H1 (cell line): ENCODE measurements at regions not wholly inside any gene's neighbourhood (a gene's known extent, or its start where the extent isn't known, plus 50 kb on each side); places are given as distances from the start of the nearest gene placed in this dataset.

Experiments used
- CTCF ChIA-PET: fragments of 300-600 bp; sonication (Branson Sonifier 250); formaldehyde crosslinking; loops from one replicate; lab custom pipeline; 2021; ENCODE audit not compliant: partially characterized antibody; lab: Charles Lee
- POLR2A ChIA-PET: fragments of 300-600 bp; sonication (Branson Sonifier 250); formaldehyde crosslinking; loops from one replicate; lab custom pipeline; 2021; ENCODE audit warnings: inconsistent platforms; ENCODE audit not compliant: partially characterized antibody; lab: Charles Lee
- DNase-seq, 2 experiments: peaks; one replicate each; pipeline versions ENCODE4 v3.0.0 to v3.0.0-alpha.2; 2010 to 2022; ENCODE audit warnings: low spot score in 2 of 2, low read depth in 1 of 2, mixed read lengths in 1 of 2
- FAIRE-seq: peaks from 2 replicates; lab custom pipeline; 2011; peaks lifted over from hg19 to GRCh38; lab: Jason Lieb, UNC
- H2AFZ ChIP-seq: 2 replicates; pipeline ENCODE4 v1.8.1; 2012; ENCODE audit warnings: low read length, inconsistent platforms
- H2AK5ac ChIP-seq: 2 replicates; pipeline ENCODE4 v1.6.1; 2013; ENCODE audit warnings: low read depth, low read length
- H2BK120ac ChIP-seq: replicated peaks from 2 replicates; pipeline ENCODE3; 2013; ENCODE audit warnings: low read depth, low read length, inconsistent platforms
- H2BK12ac ChIP-seq: 2 replicates; pipeline ENCODE4 v1.6.1; 2013; ENCODE audit warnings: low read depth, low read length
- H2BK15ac ChIP-seq: 2 replicates; pipeline ENCODE4 v1.6.1; 2013; ENCODE audit warnings: low read length
- H2BK20ac ChIP-seq: 2 replicates; pipeline ENCODE4 v1.6.1; 2013; ENCODE audit warnings: low read length
- H2BK5ac ChIP-seq: 2 replicates; pipeline ENCODE4 v1.6.1; 2013; ENCODE audit warnings: low read depth, low read length
- H3K14ac ChIP-seq: 2 replicates; pipeline ENCODE4 v1.6.1; 2013; ENCODE audit warnings: inconsistent platforms; ENCODE audit not compliant: insufficient read length
- H3K18ac ChIP-seq: 2 replicates; pipeline ENCODE4 v1.6.1; 2013; ENCODE audit warnings: low read length; ENCODE audit errors: extremely low read depth
- H3K23ac ChIP-seq: 2 replicates; pipeline ENCODE4 v1.6.1; 2013; ENCODE audit warnings: inconsistent platforms; ENCODE audit not compliant: insufficient read length
- H3K23me2 ChIP-seq: 2 replicates; pipeline ENCODE4 v1.6.1; 2013; ENCODE audit warnings: low read depth, low read length
- H3K27ac ChIP-seq: 2 replicates; pipeline ENCODE4 v1.6.1; 2011; ENCODE audit warnings: low read depth, low read length, inconsistent platforms
- H3K27me3 ChIP-seq, 4 experiments: replicated peaks in 1 of 4; 1 replicate in 1 of 4; 2 replicates in 3 of 4; pipeline versions ENCODE4 v1.6.1 to v1.8.1; 2011 to 2013; ENCODE audit warnings: low read length in 3 of 4, mild to moderate bottlenecking in 3 of 4, inconsistent platforms in 2 of 4, mixed read lengths in 2 of 4, moderate library complexity in 1 of 4; ENCODE audit not compliant: control insufficient read depth in 3 of 4, insufficient read depth in 3 of 4; ENCODE audit errors: extremely low read depth in 1 of 4
- H3K36me3 ChIP-seq, 4 experiments: 2 replicates each; pipeline versions ENCODE4 v1.6.1 to v1.8.1; 2011 to 2013; ENCODE audit warnings: mild to moderate bottlenecking in 4 of 4, low read length in 3 of 4, moderate library complexity in 2 of 4, control low read depth in 1 of 4, inconsistent platforms in 1 of 4; ENCODE audit not compliant: insufficient read depth in 4 of 4, control insufficient read depth in 2 of 4
- H3K4ac ChIP-seq: replicated peaks from 2 replicates; pipeline ENCODE3; 2013; ENCODE audit warnings: low read length, low read depth, mixed read lengths, inconsistent platforms; ENCODE audit not compliant: insufficient read length
- H3K4me1 ChIP-seq, 4 experiments: replicated peaks in 1 of 4; 1 replicate in 1 of 4; 2 replicates in 3 of 4; pipeline versions ENCODE4 v1.6.1 to v1.8.1; 2011 to 2013; ENCODE audit warnings: low read length in 3 of 4, inconsistent platforms in 2 of 4, mixed read lengths in 1 of 4; ENCODE audit not compliant: insufficient read depth in 4 of 4, control insufficient read depth in 3 of 4
- H3K4me2 ChIP-seq, 2 experiments: 2 replicates each; pipeline versions ENCODE4 v1.6.1 to v1.8.1; 2011 to 2013; ENCODE audit warnings: low read depth in 2 of 2, low read length in 2 of 2, control low read depth in 1 of 2, inconsistent platforms in 1 of 2, mild to moderate bottlenecking in 1 of 2; ENCODE audit not compliant: insufficient read depth in 1 of 2
- H3K4me3 ChIP-seq, 4 experiments: fragments of 200-600, 300-600 bp in 1 of 4; sonication (generic), shearing (Covaris generic), sonication (Bioruptor Twin) in 1 of 4; 2 replicates each; pipeline versions ENCODE4 v1.5.1 to v1.8.1; 2011 to 2016; ENCODE audit warnings: low read length in 4 of 4, low read depth in 3 of 4, control low read depth in 2 of 4, inconsistent platforms in 2 of 4, mild to moderate bottlenecking in 2 of 4, mixed read lengths in 1 of 4, moderate library complexity in 1 of 4; ENCODE audit not compliant: insufficient read depth in 2 of 4; ENCODE audit errors: extremely low read depth in 1 of 4
- H3K56ac ChIP-seq: replicated peaks from 2 replicates; pipeline ENCODE3; 2013; ENCODE audit warnings: low read depth, mild to moderate bottlenecking, mixed read lengths, low read length, inconsistent platforms; ENCODE audit not compliant: insufficient read length
- H3K79me1 ChIP-seq: 2 replicates; pipeline ENCODE4 v1.6.1; 2013; ENCODE audit warnings: low read depth, low read length, control low read depth
- H3K79me2 ChIP-seq, 2 experiments: 2 replicates each; pipeline versions ENCODE4 v1.6.1 to v1.8.1; 2012 to 2013; ENCODE audit warnings: low read length in 2 of 2, mild to moderate bottlenecking in 2 of 2, inconsistent platforms in 1 of 2; ENCODE audit not compliant: insufficient read depth in 2 of 2, control insufficient read depth in 1 of 2
- H3K9ac ChIP-seq, 4 experiments: replicated peaks in 1 of 4; 1 replicate in 1 of 4; 2 replicates in 3 of 4; pipeline versions ENCODE4 v1.6.1 to v1.8.1; 2011 to 2013; ENCODE audit warnings: low read depth in 3 of 4, low read length in 3 of 4, control low read depth in 2 of 4, mild to moderate bottlenecking in 2 of 4, moderate library complexity in 2 of 4, inconsistent platforms in 1 of 4; ENCODE audit errors: extremely low read depth in 1 of 4
- H3K9me3 ChIP-seq, 2 experiments: 2 replicates each; pipeline versions ENCODE4 v1.6.1 to v1.8.1; 2012 to 2013; ENCODE audit warnings: mild to moderate bottlenecking in 2 of 2, moderate library complexity in 2 of 2, control low read depth in 1 of 2, inconsistent platforms in 1 of 2, low read depth in 1 of 2, low read length in 1 of 2, mixed read lengths in 1 of 2; ENCODE audit not compliant: insufficient read depth in 2 of 2
- H4K20me1 ChIP-seq, 2 experiments: replicated peaks in 1 of 2; 2 replicates each; pipeline versions ENCODE3 to v1.8.1; 2011 to 2013; ENCODE audit warnings: inconsistent platforms in 2 of 2, low read length in 2 of 2, mild to moderate bottlenecking in 1 of 2; ENCODE audit not compliant: insufficient read depth in 2 of 2, control insufficient read depth in 1 of 2
- H4K5ac ChIP-seq: 2 replicates; pipeline ENCODE4 v1.6.1; 2013; ENCODE audit warnings: low read length, low read depth, mixed read lengths, inconsistent platforms; ENCODE audit not compliant: insufficient read length
- H4K8ac ChIP-seq: 2 replicates; pipeline ENCODE4 v1.8.0; 2013; ENCODE audit warnings: mild to moderate bottlenecking, moderate library complexity, low read length, inconsistent platforms; ENCODE audit not compliant: insufficient read depth; ENCODE audit errors: extremely low read depth
- H4K91ac ChIP-seq: replicated peaks from 2 replicates; pipeline ENCODE3; 2013; ENCODE audit warnings: low read length, mixed read lengths, inconsistent platforms; ENCODE audit not compliant: insufficient read length
- FOSL1 ChIP-seq: IDR thresholded peaks from 2 replicates; pipeline ENCODE4 v1.6.1; 2011; ENCODE audit warnings: mild to moderate bottlenecking, low read depth, low read length, moderate library complexity; ENCODE audit not compliant: insufficient read depth
- GTF2F1 ChIP-seq: IDR thresholded peaks from 2 replicates; pipeline ENCODE4 v1.6.1; 2012; ENCODE audit warnings: low read depth, low read length, improper control_type of control experiment, borderline replicate concordance
- MAFK ChIP-seq: IDR thresholded peaks from 2 replicates; pipeline ENCODE4 v1.6.1; 2012; ENCODE audit warnings: low read depth, mild to moderate bottlenecking, improper control_type of control experiment, low read length
- POLR2A ChIP-seq, 2 experiments: IDR thresholded peaks; 1 replicate in 1 of 2; 2 replicates in 1 of 2; pipeline ENCODE4 v1.6.1; 2011; ENCODE audit warnings: low read depth in 2 of 2, low read length in 2 of 2, mild to moderate bottlenecking in 2 of 2; ENCODE audit errors: control extremely low read depth in 1 of 2
- POLR2AphosphoS5 ChIP-seq: IDR thresholded peaks from 2 replicates; pipeline ENCODE4 v1.6.1; 2011; ENCODE audit warnings: low read depth, low read length
- RAD21 ChIP-seq, 2 experiments: IDR thresholded peaks in 1 of 2; conservative IDR thresholded peaks in 1 of 2; 2 replicates each; pipeline ENCODE4 v1.6.1; 2011; ENCODE audit warnings: low read depth in 2 of 2, low read length in 2 of 2, improper control_type of control experiment in 1 of 2, inconsistent platforms in 1 of 2, mild to moderate bottlenecking in 1 of 2, moderate library complexity in 1 of 2
- SIRT6 ChIP-seq: IDR thresholded peaks from one replicate; pipeline ENCODE4 v1.7.1; 2012; ENCODE audit warnings: low read length, inconsistent platforms
- WGBS, 2 experiments: shearing (Covaris generic) in 1 of 2; methylation state at CpG; one replicate each; pipeline versions ENCODE4 v1.1.6 to v1.1.7; 2013 to 2015; ENCODE audit warnings: low lambda C conversion rate in 2 of 2, mixed read lengths in 2 of 2, inconsistent platforms in 1 of 2, low coverage in 1 of 2, missing lambda C conversion rate in 1 of 2; ENCODE audit not compliant: insufficient replicate concordance in 2 of 2, insufficient coverage in 1 of 2, insufficient read length in 1 of 2; ENCODE audit errors: extremely low coverage in 1 of 2, missing lambda C conversion rate in 1 of 2; 5-methylcytosine and 5-hydroxymethylcytosine counted together
- TF ChIP-seq, protein P1 (sequence below), 3 experiments: IDR thresholded peaks; 1 replicate in 2 of 3; 2 replicates in 1 of 3; pipeline versions ENCODE4 v1.5.1 to v1.6.1; 2011; ENCODE audit warnings: low read length in 3 of 3, mild to moderate bottlenecking in 3 of 3, inconsistent platforms in 2 of 3, low read depth in 1 of 3, moderate library complexity in 1 of 3; ENCODE audit not compliant: insufficient read depth in 1 of 3; ENCODE audit errors: control extremely low read depth in 1 of 3
- TF ChIP-seq, protein P2 (sequence below): IDR thresholded peaks from 2 replicates; pipeline ENCODE4 v1.6.1; 2011; ENCODE audit warnings: low read depth, mild to moderate bottlenecking, low read length; ENCODE audit not compliant: insufficient read depth

DNA sequence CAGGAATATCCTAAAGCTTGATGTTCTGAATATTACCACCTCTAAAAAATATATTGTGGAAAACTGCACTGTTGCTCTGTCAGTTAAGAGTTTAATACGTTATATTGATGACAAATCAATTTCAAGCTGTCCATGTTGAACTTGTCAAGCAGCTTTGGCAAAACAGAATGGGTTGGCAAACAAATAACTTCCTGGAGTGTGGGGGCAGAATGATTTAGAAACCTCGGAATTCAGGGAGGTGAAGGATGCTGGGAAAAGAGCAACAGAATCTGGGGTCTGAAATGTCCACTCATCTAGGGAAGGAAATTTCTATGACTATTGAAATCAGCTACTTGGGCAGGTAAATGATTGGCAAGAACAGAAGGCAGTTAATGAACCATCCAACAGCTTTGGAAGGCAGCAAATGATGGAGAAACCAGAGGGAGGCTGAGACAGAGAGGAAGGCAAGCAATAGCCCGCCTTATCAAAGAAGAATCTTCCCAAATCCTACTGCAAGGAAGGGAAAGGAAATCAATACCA lies 95.1 kb upstream of the PALS2 start:
- Histone ChIP-seq H4K20me1 (no peaks in the 10 kb centered on the region), H2AFZ (no peak overlapping the region), H2AK5ac (0 out of 2 replicates have a peak overlapping the region, but pooled peaks have one; percentile 41), H4K91ac (no peak overlapping the region), H3K36me3 (no peaks in the 10 kb centered on the region), H3K4me1 (peaks cover 1 to 14% (median 9%) of the 10 kb centered on the region in 4 experiments; a peak in 6 of 7 replicates), H3K18ac (peak overlapping the region; percentile 11), H2BK15ac (no peak overlapping the region), H3K56ac (no peak overlapping the region), H3K23ac (no peak overlapping the region), H3K27me3 (no peaks in the 10 kb centered on the region; a peak in 1 of 7 replicates), H3K79me1 (no peaks in the 10 kb centered on the region), H3K27ac (no peak overlapping the region), H3K9ac (no peak overlapping the region), H2BK12ac (0 out of 2 replicates have a peak overlapping the region, but pooled peaks have one; percentile 3), H3K4me3 (peak overlapping the region in 1 of 4 experiments; percentile 5; a peak in 1 of 8 replicates), H3K14ac (no peak overlapping the region), H4K8ac (no peak overlapping the region), H4K5ac (no peak overlapping the region), H2BK120ac (peak overlapping the region; percentile 13), H2BK5ac (no peak overlapping the region; the same call in 1 of the 2 replicates), H3K9me3 (no peaks in the 10 kb centered on the region), H3K79me2 (no peaks in the 10 kb centered on the region), H3K4ac (no peak overlapping the region)
- DNase-seq (no peak), FAIRE-seq (peak; percentile 39)
- CTCF ChIA-PET, result interaction anchor here (0.9 to 2.1 kb wide), 5 partner anchors 40 to 98 kb away, joined by 3 to 5 read pairs (median 3); no protein-coding TSS in a partner anchor
- WGBS, 2 experiments, result 73% methylated on average over 3 of the region's 3 CpGs; no CpG with 5 or more reads in 1 of the 2 experiments
- TF ChIP-seq FOSL1 (no peak), MAFK (no peak), SIRT6 (no peak), POLR2AphosphoS5 (no peak), POLR2A (IDR thresholded peaks at IDR 0.05; ENCODE audit: control extremely low read depth in 1 of 2, low read depth in 2 of 2, low read length in 2 of 2) (no peak), GTF2F1 (no peak), RAD21 (IDR thresholded peaks at IDR 0.05 in 1 of 2, conservative IDR thresholded peaks at IDR 0.05 in 1 of 2; ENCODE audit: low read depth in 2 of 2, low read length in 2 of 2) (no peak)
- TF ChIP-seq, protein P1, sequence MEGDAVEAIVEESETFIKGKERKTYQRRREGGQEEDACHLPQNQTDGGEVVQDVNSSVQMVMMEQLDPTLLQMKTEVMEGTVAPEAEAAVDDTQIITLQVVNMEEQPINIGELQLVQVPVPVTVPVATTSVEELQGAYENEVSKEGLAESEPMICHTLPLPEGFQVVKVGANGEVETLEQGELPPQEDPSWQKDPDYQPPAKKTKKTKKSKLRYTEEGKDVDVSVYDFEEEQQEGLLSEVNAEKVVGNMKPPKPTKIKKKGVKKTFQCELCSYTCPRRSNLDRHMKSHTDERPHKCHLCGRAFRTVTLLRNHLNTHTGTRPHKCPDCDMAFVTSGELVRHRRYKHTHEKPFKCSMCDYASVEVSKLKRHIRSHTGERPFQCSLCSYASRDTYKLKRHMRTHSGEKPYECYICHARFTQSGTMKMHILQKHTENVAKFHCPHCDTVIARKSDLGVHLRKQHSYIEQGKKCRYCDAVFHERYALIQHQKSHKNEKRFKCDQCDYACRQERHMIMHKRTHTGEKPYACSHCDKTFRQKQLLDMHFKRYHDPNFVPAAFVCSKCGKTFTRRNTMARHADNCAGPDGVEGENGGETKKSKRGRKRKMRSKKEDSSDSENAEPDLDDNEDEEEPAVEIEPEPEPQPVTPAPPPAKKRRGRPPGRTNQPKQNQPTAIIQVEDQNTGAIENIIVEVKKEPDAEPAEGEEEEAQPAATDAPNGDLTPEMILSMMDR (IDR thresholded peaks at IDR 0.05; ENCODE audit: control extremely low read depth in 1 of 3, insufficient read depth in 1 of 3, low read depth in 1 of 3, low read length in 3 of 3), result no peak
- TF ChIP-seq, protein P2, sequence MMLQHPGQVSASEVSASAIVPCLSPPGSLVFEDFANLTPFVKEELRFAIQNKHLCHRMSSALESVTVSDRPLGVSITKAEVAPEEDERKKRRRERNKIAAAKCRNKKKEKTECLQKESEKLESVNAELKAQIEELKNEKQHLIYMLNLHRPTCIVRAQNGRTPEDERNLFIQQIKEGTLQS, result no peak
- TF ChIP-seq, all 59 proteins: peak for 0
- Histone ChIP-seq H3K23me2 (peaks cover 1% of the 10 kb centered on the region; the same call in 1 of the 2 replicates), H3K4me2 (peak overlapping the region; percentile 1 to 51; a peak in 1 of 4 replicates), H2BK20ac (peak overlapping the region; percentile 18)
- POLR2A ChIA-PET, result interaction anchor here (0.6 to 3.4 kb wide), 7 partner anchors 10 to 105 kb away, joined by 3 to 16 read pairs (median 3); no protein-coding TSS in a partner anchor
